ENCODE measurements at regions not wholly inside any gene's neighbourhood (a gene's known extent, or its start where the extent isn't known, plus 50 kb on each side); places are given as distances from the start of the nearest gene placed in this dataset.
"Not testable (repeated sequence)": the region's sequence is repeated elsewhere in the genome, so short reads cannot be mapped to it uniquely, and the experiment has no call there.

DNA sequence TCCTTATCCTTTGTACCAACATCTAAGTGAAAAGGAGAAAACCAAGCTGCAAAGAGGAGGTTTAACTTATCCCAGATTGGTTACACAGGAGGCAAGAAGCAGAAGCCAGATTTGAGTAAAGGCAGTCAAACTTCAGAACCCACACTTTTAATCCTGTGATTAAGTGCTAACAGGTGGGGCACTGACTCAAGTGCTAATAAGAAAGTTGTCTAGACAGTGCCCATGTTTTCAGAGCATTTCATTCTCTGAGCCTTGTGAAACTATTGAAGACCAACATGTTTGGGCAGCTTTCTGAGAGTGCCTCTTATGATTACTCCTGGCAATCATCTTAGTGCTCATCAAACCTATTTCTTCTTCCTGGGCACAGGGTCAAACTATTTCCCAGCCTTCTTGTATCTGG is 380.8 kb downstream of the KCNRG start:
- Histone ChIP-seq H3K4me1 (peaks cover 0 to 9% (median 0%) of the 10 kb centered on the region in 4 donors), H3K9me3 (no peaks in the 10 kb centered on the region), H3K4me3 (no peak overlapping the region), H3K27ac (no peak overlapping the region), H3K36me3 (no peaks in the 10 kb centered on the region), H3K27me3 (no peaks in the 10 kb centered on the region)
- in situ Hi-C loops (cut with MboI; ENCODE audit: low pct_ligation_motif_present in 1 of 4, low pct_unique_long_range_greater_than_20kb in 1 of 4, low sequenced_read_pairs in 3 of 4) (no loop called here), intact Hi-C loops (cut with DNase I; ENCODE audit: low total_unique reads) (no loop called here)
- TF ChIP-seq POLR2A (IDR thresholded peaks at IDR 0.05), result no peak
- TF ChIP-seq POLR2AphosphoS5 (IDR thresholded peaks at IDR 0.05), result no peak
- no peak for TF ChIP-seq EP300 (IDR thresholded peaks at IDR 0.05; ENCODE audit: low read depth)
- TF ChIP-seq, protein P1, sequence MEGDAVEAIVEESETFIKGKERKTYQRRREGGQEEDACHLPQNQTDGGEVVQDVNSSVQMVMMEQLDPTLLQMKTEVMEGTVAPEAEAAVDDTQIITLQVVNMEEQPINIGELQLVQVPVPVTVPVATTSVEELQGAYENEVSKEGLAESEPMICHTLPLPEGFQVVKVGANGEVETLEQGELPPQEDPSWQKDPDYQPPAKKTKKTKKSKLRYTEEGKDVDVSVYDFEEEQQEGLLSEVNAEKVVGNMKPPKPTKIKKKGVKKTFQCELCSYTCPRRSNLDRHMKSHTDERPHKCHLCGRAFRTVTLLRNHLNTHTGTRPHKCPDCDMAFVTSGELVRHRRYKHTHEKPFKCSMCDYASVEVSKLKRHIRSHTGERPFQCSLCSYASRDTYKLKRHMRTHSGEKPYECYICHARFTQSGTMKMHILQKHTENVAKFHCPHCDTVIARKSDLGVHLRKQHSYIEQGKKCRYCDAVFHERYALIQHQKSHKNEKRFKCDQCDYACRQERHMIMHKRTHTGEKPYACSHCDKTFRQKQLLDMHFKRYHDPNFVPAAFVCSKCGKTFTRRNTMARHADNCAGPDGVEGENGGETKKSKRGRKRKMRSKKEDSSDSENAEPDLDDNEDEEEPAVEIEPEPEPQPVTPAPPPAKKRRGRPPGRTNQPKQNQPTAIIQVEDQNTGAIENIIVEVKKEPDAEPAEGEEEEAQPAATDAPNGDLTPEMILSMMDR (IDR thresholded peaks at IDR 0.05), result no peak
- no peak for DNase-seq

DNA sequence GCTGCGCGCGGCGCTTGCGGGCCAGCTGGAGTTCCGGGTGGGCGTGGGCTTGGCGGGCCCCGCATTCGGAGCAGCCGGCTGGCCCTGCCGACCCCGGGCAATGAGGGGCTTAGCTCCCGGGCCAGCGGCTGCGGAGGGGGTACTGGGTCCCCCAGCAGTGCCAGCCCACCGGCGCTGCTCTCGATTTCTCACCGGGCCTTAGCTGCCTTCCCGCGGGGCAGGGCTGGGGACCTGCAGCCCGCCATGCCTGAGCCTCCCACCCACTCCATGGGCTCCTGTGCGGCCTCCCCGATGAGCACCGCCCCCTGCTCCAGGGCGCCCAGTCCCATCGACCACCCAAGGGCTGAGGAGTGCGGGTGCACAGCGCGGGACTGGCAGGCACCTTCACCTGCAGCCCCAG is 381.4 kb downstream of the KCNRG start:
- 99% methylated on average over 21 of the region's 31 CpGs; no CpG with 5 or more reads in 1 of the 2 donors for WGBS, 2 donors (ENCODE audit: low coverage in 1 of 2)
- peaks cover 0 to 12% (median 0%) of the 10 kb centered on the region in 4 donors for H3K4me1 ChIP-seq
- H3K27ac ChIP-seq; H3K27me3 ChIP-seq; in situ Hi-C loops (cut with MboI; ENCODE audit: low pct_ligation_motif_present in 1 of 4, low pct_unique_long_range_greater_than_20kb in 1 of 4, low sequenced_read_pairs in 3 of 4); DNase-seq; H3K4me3 ChIP-seq; H3K36me3 ChIP-seq; H3K9me3 ChIP-seq; intact Hi-C loops (cut with DNase I; ENCODE audit: low total_unique reads): not testable (repeated sequence)

DNA sequence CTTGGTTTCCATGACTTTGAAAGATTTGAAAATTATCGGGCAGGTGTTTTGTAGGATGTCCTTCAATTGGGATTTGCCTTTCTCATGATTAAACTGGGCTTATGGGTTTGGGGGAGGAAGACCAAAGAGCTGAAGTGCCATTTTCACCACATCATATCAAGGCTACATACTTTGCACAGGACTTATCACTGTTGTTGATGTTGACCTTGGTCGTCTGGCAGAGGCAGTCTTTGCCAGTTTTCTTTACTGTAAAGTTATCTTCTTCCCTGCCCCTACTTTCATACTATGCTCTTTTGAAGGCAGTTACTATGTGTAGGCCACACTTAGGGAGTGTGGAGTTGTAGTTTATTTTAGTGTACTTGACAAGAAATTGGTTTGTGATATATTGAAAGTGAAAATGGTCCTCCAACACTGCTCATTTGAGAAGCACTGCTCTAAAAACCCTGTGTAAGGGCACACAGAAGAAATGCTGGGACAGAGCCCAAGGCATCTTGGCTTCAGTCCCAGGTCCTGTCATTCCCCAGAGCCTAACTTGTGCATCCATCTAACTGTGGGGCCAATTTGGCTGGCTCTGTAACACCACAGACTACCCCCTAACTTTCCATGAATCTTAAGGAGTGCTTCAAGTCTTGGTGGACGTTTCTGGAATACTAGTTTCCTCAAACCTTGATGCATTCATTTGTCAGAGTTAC is 384.9 kb downstream of the KCNRG start:
- Histone ChIP-seq H3K27ac (no peak overlapping the region), H3K4me3 (no peak overlapping the region), H3K27me3 (no peaks in the 10 kb centered on the region), H3K9me3 (no peaks in the 10 kb centered on the region), H3K36me3 (no peaks in the 10 kb centered on the region), H3K4me1 (peaks cover 0 to 12% (median 0%) of the 10 kb centered on the region in 4 donors)
- WGBS, 2 donors (ENCODE audit: low coverage in 1 of 2), result 79 to 100% methylated on average over 2 to 3 of the region's 3 CpGs
- in situ Hi-C loops (cut with MboI; ENCODE audit: low pct_ligation_motif_present in 1 of 4, low pct_unique_long_range_greater_than_20kb in 1 of 4, low sequenced_read_pairs in 3 of 4) (no loop called here), intact Hi-C loops (cut with DNase I; ENCODE audit: low total_unique reads) (no loop called here)
- TF ChIP-seq EP300 (IDR thresholded peaks at IDR 0.05; ENCODE audit: low read depth) (no peak), POLR2A (IDR thresholded peaks at IDR 0.05) (no peak)
- TF ChIP-seq, protein P1 (IDR thresholded peaks at IDR 0.05), result no peak
- DNase-seq, result no peak

DNA sequence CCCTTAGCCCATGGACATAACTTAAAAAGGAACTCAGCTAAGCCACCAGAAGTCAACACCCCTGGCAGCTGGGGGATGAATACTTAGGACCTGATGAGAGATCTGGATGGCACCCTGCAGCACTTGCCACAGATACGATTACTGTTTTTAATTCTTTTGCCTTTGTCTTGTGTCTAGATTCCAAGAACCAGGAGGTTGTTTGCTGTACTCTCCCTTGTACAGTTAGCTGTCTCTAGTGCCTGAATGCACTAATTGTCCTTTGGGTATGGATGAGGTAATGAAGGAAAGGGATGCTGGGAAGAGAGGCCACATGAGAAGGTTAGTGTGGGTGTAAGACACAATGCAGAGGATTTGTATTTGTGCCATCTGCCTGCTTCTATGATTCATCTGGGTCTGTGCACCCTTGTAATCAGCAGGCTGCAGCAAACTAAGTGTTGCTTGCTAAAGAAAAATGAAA is 385.8 kb downstream of the KCNRG start:
- no peak for DNase-seq
- Histone ChIP-seq H3K27me3 (no peaks in the 10 kb centered on the region), H3K9me3 (no peaks in the 10 kb centered on the region), H3K4me1 (peaks cover 0 to 12% (median 0%) of the 10 kb centered on the region in 4 donors), H3K4me3 (no peak overlapping the region), H3K27ac (no peak overlapping the region), H3K36me3 (no peaks in the 10 kb centered on the region)
- TF ChIP-seq POLR2AphosphoS5 (IDR thresholded peaks at IDR 0.05) (no peak), EP300 (IDR thresholded peaks at IDR 0.05; ENCODE audit: low read depth) (no peak), POLR2A (IDR thresholded peaks at IDR 0.05) (no peak)
- TF ChIP-seq, protein P1 (IDR thresholded peaks at IDR 0.05), result no peak
- in situ Hi-C loops (cut with MboI; ENCODE audit: low pct_ligation_motif_present in 1 of 4, low pct_unique_long_range_greater_than_20kb in 1 of 4, low sequenced_read_pairs in 3 of 4) (no loop called here), intact Hi-C loops (cut with DNase I; ENCODE audit: low total_unique reads) (no loop called here)
- 69% methylated on average over 1 of the region's 1 CpG; no CpG with 5 or more reads in 1 of the 2 donors for WGBS, 2 donors (ENCODE audit: low coverage in 1 of 2)

Measured in transverse colon (tissue), 4 donors.